NCI-H774 (cell line): ENCODE measurements at regions not wholly inside any gene's neighbourhood (a gene's known extent, or its start where the extent isn't known, plus 50 kb on each side); places are given as distances from the start of the nearest gene placed in this dataset.

Experiments used
- DNase-seq: peaks from one replicate; lab custom pipeline; 2025; lab: John Stamatoyannopoulos, UW

GRCh38 chr2:120828829-120829632 is 93.4 kb downstream of the GLI2 start:
- DNase-seq: no peak

GRCh38 chr2:120829633-120830025 is 94.0 kb downstream of the GLI2 start:
- DNase-seq: no peak

- DNase-seq: no peak
These were observed 94.6 kb downstream of the GLI2 start for GRCh38 chr2:120830096-120830830.

GRCh38 chr2:120831086-120831485 is 95.4 kb downstream of the GLI2 start:
- DNase-seq: no peak

GRCh38 chr2:120831891-120832290 is 96.2 kb downstream of the GLI2 start:
- no peak for DNase-seq

GRCh38 chr2:120832296-120833070 is 96.8 kb downstream of the GLI2 start:
- no peak for DNase-seq

- no peak for DNase-seq
These were observed 97.5 kb downstream of the GLI2 start for GRCh38 chr2:120833127-120833675.

- DNase-seq: no peak
These were observed 98.5 kb downstream of the GLI2 start for GRCh38 chr2:120834206-120834605.

GRCh38 chr2:120836281-120836680 is 100.6 kb downstream of the GLI2 start:
- DNase-seq: no peak

GRCh38 chr2:120840795-120841487 is 105.3 kb downstream of the GLI2 start:
- DNase-seq: no peak

- DNase-seq: no peak
These were observed 107.1 kb downstream of the GLI2 start for GRCh38 chr2:120842456-120843439.

- no peak for DNase-seq
These were observed 108.5 kb downstream of the GLI2 start for GRCh38 chr2:120844070-120844738.

- DNase-seq: no peak
These were observed 109.6 kb downstream of the GLI2 start for GRCh38 chr2:120845277-120845676.

- no peak for DNase-seq
These were observed 110.9 kb downstream of the GLI2 start for GRCh38 chr2:120846406-120847095.

GRCh38 chr2:120847700-120848321 is 112.1 kb downstream of the GLI2 start:
- no peak for DNase-seq

GRCh38 chr2:120849278-120849677 is 113.6 kb downstream of the GLI2 start:
- DNase-seq: no peak

- no peak for DNase-seq
These were observed 114.9 kb downstream of the GLI2 start for GRCh38 chr2:120850551-120850950.

GRCh38 chr2:120851116-120851773 is 115.6 kb downstream of the GLI2 start:
- no peak for DNase-seq
